ENCODE measurements at regions not wholly inside any gene's neighbourhood (a gene's known extent, or its start where the extent isn't known, plus 50 kb on each side); places are given as distances from the start of the nearest gene placed in this dataset.

GRCh38 chr6:28725890-28726348 is 197.9 kb downstream of the TRIM27 start:
- no peak overlapping the region for H3K9ac ChIP-seq (ENCODE audit: low read length)
- H3K27ac ChIP-seq (ENCODE audit: low read depth, low read length) = no peak overlapping the region
- no peaks in the 10 kb centered on the region for H3K36me3 ChIP-seq (ENCODE audit: control insufficient read depth, insufficient read depth, low read length)
- no peaks in the 10 kb centered on the region for H3K4me1 ChIP-seq (ENCODE audit: control insufficient read depth, insufficient read depth, low read length)
- H3K4me3 ChIP-seq (ENCODE audit: low read depth, low read length) = peak overlapping the region; percentile 20; the same call in 1 of the 2 replicates
- no peaks in the 10 kb centered on the region for H3K9me3 ChIP-seq (ENCODE audit: control insufficient read depth, insufficient read depth, low read depth, low read length)
- peaks cover 5% of the 10 kb centered on the region; the same call in 1 of the 2 replicates for H3K27me3 ChIP-seq (ENCODE audit: control insufficient read depth, insufficient read depth, low read length)

- Histone ChIP-seq H3K27ac (ENCODE audit: low read depth, low read length) (no peak overlapping the region), H3K9ac (ENCODE audit: low read length) (no peak overlapping the region), H3K4me1 (ENCODE audit: control insufficient read depth, insufficient read depth, low read length) (no peaks in the 10 kb centered on the region), H3K27me3 (ENCODE audit: control insufficient read depth, insufficient read depth, low read length) (peaks cover 13% of the 10 kb centered on the region), H3K4me3 (ENCODE audit: low read depth, low read length) (no peak overlapping the region), H3K36me3 (ENCODE audit: control insufficient read depth, insufficient read depth, low read length) (no peaks in the 10 kb centered on the region), H3K9me3 (ENCODE audit: control insufficient read depth, insufficient read depth, low read depth, low read length) (no peaks in the 10 kb centered on the region)
Observed at GRCh38 chr6:28726569-28727309, 197.0 kb downstream of the TRIM27 start.

GRCh38 chr6:28727559-28728211 is 196.1 kb downstream of the TRIM27 start:
- H3K9ac ChIP-seq (ENCODE audit: low read length) = no peak overlapping the region
- H3K27me3 ChIP-seq (ENCODE audit: control insufficient read depth, insufficient read depth, low read length) = peaks cover 22% of the 10 kb centered on the region
- H3K4me1 ChIP-seq (ENCODE audit: control insufficient read depth, insufficient read depth, low read length) = no peaks in the 10 kb centered on the region
- no peaks in the 10 kb centered on the region for H3K36me3 ChIP-seq (ENCODE audit: control insufficient read depth, insufficient read depth, low read length)
- H3K9me3 ChIP-seq (ENCODE audit: control insufficient read depth, insufficient read depth, low read depth, low read length) = no peaks in the 10 kb centered on the region
- H3K27ac ChIP-seq (ENCODE audit: low read depth, low read length) = no peak overlapping the region
- peak overlapping the region; percentile 74; the same call in 1 of the 2 replicates for H3K4me3 ChIP-seq (ENCODE audit: low read depth, low read length)

- Histone ChIP-seq H3K4me1 (ENCODE audit: control insufficient read depth, insufficient read depth, low read length) (no peaks in the 10 kb centered on the region), H3K27me3 (ENCODE audit: control insufficient read depth, insufficient read depth, low read length) (peaks cover 28% of the 10 kb centered on the region), H3K4me3 (ENCODE audit: low read depth, low read length) (peak overlapping the region; percentile 74), H3K27ac (ENCODE audit: low read depth, low read length) (no peak overlapping the region), H3K9me3 (ENCODE audit: control insufficient read depth, insufficient read depth, low read depth, low read length) (no peaks in the 10 kb centered on the region), H3K36me3 (ENCODE audit: control insufficient read depth, insufficient read depth, low read length) (no peaks in the 10 kb centered on the region), H3K9ac (ENCODE audit: low read length) (peak overlapping the region; percentile 2)
Observed at GRCh38 chr6:28729501-28730402, 194.0 kb downstream of the TRIM27 start.

GRCh38 chr6:28732052-28732451 is 191.7 kb downstream of the TRIM27 start:
- H3K36me3 ChIP-seq (ENCODE audit: control insufficient read depth, insufficient read depth, low read length) = no peaks in the 10 kb centered on the region
- no peak overlapping the region for H3K9ac ChIP-seq (ENCODE audit: low read length)
- H3K4me3 ChIP-seq (ENCODE audit: low read depth, low read length) = no peak overlapping the region
- peaks cover 45% of the 10 kb centered on the region for H3K27me3 ChIP-seq (ENCODE audit: control insufficient read depth, insufficient read depth, low read length)
- H3K27ac ChIP-seq (ENCODE audit: low read depth, low read length) = no peak overlapping the region
- no peaks in the 10 kb centered on the region for H3K9me3 ChIP-seq (ENCODE audit: control insufficient read depth, insufficient read depth, low read depth, low read length)
- H3K4me1 ChIP-seq (ENCODE audit: control insufficient read depth, insufficient read depth, low read length) = peaks cover 5% of the 10 kb centered on the region

GRCh38 chr6:28734443-28734959 is 189.3 kb downstream of the TRIM27 start:
- Histone ChIP-seq H3K27ac (ENCODE audit: low read depth, low read length) (no peak overlapping the region), H3K9me3 (ENCODE audit: control insufficient read depth, insufficient read depth, low read depth, low read length) (no peaks in the 10 kb centered on the region), H3K4me3 (ENCODE audit: low read depth, low read length) (no peak overlapping the region), H3K9ac (ENCODE audit: low read length) (no peak overlapping the region), H3K36me3 (ENCODE audit: control insufficient read depth, insufficient read depth, low read length) (no peaks in the 10 kb centered on the region), H3K27me3 (ENCODE audit: control insufficient read depth, insufficient read depth, low read length) (peaks cover 65% of the 10 kb centered on the region), H3K4me1 (ENCODE audit: control insufficient read depth, insufficient read depth, low read length) (peaks cover 16% of the 10 kb centered on the region)

- H3K27me3 ChIP-seq (ENCODE audit: control insufficient read depth, insufficient read depth, low read length) = peaks cover 62% of the 10 kb centered on the region
- no peak overlapping the region for H3K9ac ChIP-seq (ENCODE audit: low read length)
- H3K4me3 ChIP-seq (ENCODE audit: low read depth, low read length) = peak overlapping the region; percentile 70
- H3K9me3 ChIP-seq (ENCODE audit: control insufficient read depth, insufficient read depth, low read depth, low read length) = no peaks in the 10 kb centered on the region
- no peak overlapping the region for H3K27ac ChIP-seq (ENCODE audit: low read depth, low read length)
- no peaks in the 10 kb centered on the region for H3K36me3 ChIP-seq (ENCODE audit: control insufficient read depth, insufficient read depth, low read length)
- H3K4me1 ChIP-seq (ENCODE audit: control insufficient read depth, insufficient read depth, low read length) = peaks cover 16% of the 10 kb centered on the region
Observed at GRCh38 chr6:28736121-28736520, 187.7 kb downstream of the TRIM27 start.

GRCh38 chr6:28737750-28738395 is 185.9 kb downstream of the TRIM27 start:
- Histone ChIP-seq H3K9me3 (ENCODE audit: control insufficient read depth, insufficient read depth, low read depth, low read length) (no peaks in the 10 kb centered on the region), H3K27ac (ENCODE audit: low read depth, low read length) (no peak overlapping the region), H3K4me1 (ENCODE audit: control insufficient read depth, insufficient read depth, low read length) (peaks cover 16% of the 10 kb centered on the region), H3K27me3 (ENCODE audit: control insufficient read depth, insufficient read depth, low read length) (peaks cover 47% of the 10 kb centered on the region; the same call in 1 of the 2 replicates), H3K36me3 (ENCODE audit: control insufficient read depth, insufficient read depth, low read length) (no peaks in the 10 kb centered on the region), H3K4me3 (ENCODE audit: low read depth, low read length) (peak overlapping the region; percentile 57), H3K9ac (ENCODE audit: low read length) (no peak overlapping the region)

- H3K27me3 ChIP-seq (ENCODE audit: control insufficient read depth, insufficient read depth, low read length) = peaks cover 46% of the 10 kb centered on the region; the same call in 1 of the 2 replicates
- no peak overlapping the region for H3K9ac ChIP-seq (ENCODE audit: low read length)
- H3K4me3 ChIP-seq (ENCODE audit: low read depth, low read length) = peak overlapping the region; percentile 57
- H3K27ac ChIP-seq (ENCODE audit: low read depth, low read length) = no peak overlapping the region
- H3K9me3 ChIP-seq (ENCODE audit: control insufficient read depth, insufficient read depth, low read depth, low read length) = no peaks in the 10 kb centered on the region
- no peaks in the 10 kb centered on the region for H3K36me3 ChIP-seq (ENCODE audit: control insufficient read depth, insufficient read depth, low read length)
- H3K4me1 ChIP-seq (ENCODE audit: control insufficient read depth, insufficient read depth, low read length) = peaks cover 16% of the 10 kb centered on the region
Observed at GRCh38 chr6:28738396-28738765, 185.4 kb downstream of the TRIM27 start.

- Histone ChIP-seq H3K9ac (ENCODE audit: low read length) (no peak overlapping the region), H3K27ac (ENCODE audit: low read depth, low read length) (no peak overlapping the region), H3K27me3 (ENCODE audit: control insufficient read depth, insufficient read depth, low read length) (peaks cover 58% of the 10 kb centered on the region; the same call in 1 of the 2 replicates), H3K4me3 (ENCODE audit: low read depth, low read length) (no peak overlapping the region), H3K36me3 (ENCODE audit: control insufficient read depth, insufficient read depth, low read length) (no peaks in the 10 kb centered on the region), H3K4me1 (ENCODE audit: control insufficient read depth, insufficient read depth, low read length) (peaks cover 11% of the 10 kb centered on the region; the same call in 1 of the 2 replicates), H3K9me3 (ENCODE audit: control insufficient read depth, insufficient read depth, low read depth, low read length) (no peaks in the 10 kb centered on the region)
Observed at GRCh38 chr6:28741363-28741762, 182.4 kb downstream of the TRIM27 start.

All from HUES6 (cell line).